CD14-positive monocyte (primary cell): ENCODE measurements at regions not wholly inside any gene's neighbourhood (a gene's known extent, or its start where the extent isn't known, plus 50 kb on each side); places are given as distances from the start of the nearest gene placed in this dataset.

Experiments used
- DNase-seq, 3 donors: peaks; one replicate each; pipeline ENCODE4 v3.0.0-alpha.2; 2011 to 2022
- H2AFZ ChIP-seq: 2 replicates; pipeline ENCODE4 v1.6.0; 2012; ENCODE audit warnings: mild to moderate bottlenecking, low read depth, low read length, inconsistent platforms; ENCODE audit not compliant: insufficient read depth, poor library complexity, severe bottlenecking
- H3K27ac ChIP-seq, 2 donors: 1 replicate in 1 of 2; 2 replicates in 1 of 2; pipeline ENCODE4 v1.5.1; 2012 to 2013; ENCODE audit warnings: low read length in 2 of 2, control low read depth in 1 of 2, inconsistent platforms in 1 of 2, low read depth in 1 of 2, mild to moderate bottlenecking in 1 of 2
- H3K27me3 ChIP-seq, 2 donors: one replicate each; pipeline versions ENCODE4 v1.6.0 to v1.6.1; 2011 to 2013; ENCODE audit warnings: low read length in 2 of 2; ENCODE audit not compliant: control insufficient read depth in 2 of 2, insufficient read depth in 2 of 2
- H3K36me3 ChIP-seq, 2 donors: replicated peaks in 1 of 2; 1 replicate in 1 of 2; 2 replicates in 1 of 2; pipeline versions ENCODE4 v1.5.1 to v1.6.1; 2012 to 2013; ENCODE audit warnings: low read length in 2 of 2, control low read depth in 1 of 2, inconsistent platforms in 1 of 2, mild to moderate bottlenecking in 1 of 2; ENCODE audit not compliant: insufficient read depth in 2 of 2, control insufficient read depth in 1 of 2
- H3K4me1 ChIP-seq, 2 donors: 1 replicate in 1 of 2; 2 replicates in 1 of 2; pipeline versions ENCODE4 v1.5.1 to v1.6.1; 2012 to 2013; ENCODE audit warnings: low read length in 2 of 2, control low read depth in 1 of 2, inconsistent platforms in 1 of 2, mild to moderate bottlenecking in 1 of 2, moderate library complexity in 1 of 2; ENCODE audit not compliant: insufficient read depth in 2 of 2, control insufficient read depth in 1 of 2
- H3K4me2 ChIP-seq: replicated peaks from 2 replicates; pipeline ENCODE3; 2012; ENCODE audit warnings: low read length, moderate library complexity, mild to moderate bottlenecking; ENCODE audit not compliant: poor library complexity, severe bottlenecking; ENCODE audit errors: extremely low read depth
- H3K4me3 ChIP-seq, 3 experiments: fragments of 200-600 bp in 1 of 3; sonication (generic) in 1 of 3; replicated peaks in 1 of 3; 1 replicate in 2 of 3; 2 replicates in 1 of 3; pipeline ENCODE4 v1.5.1; 2011 to 2013; ENCODE audit warnings: low read length in 3 of 3, mild to moderate bottlenecking in 3 of 3, control low read depth in 2 of 3, low read depth in 2 of 3, inconsistent platforms in 1 of 3, moderate library complexity in 1 of 3
- H3K79me2 ChIP-seq: 2 replicates; pipeline ENCODE4 v1.6.0; 2012; ENCODE audit warnings: mild to moderate bottlenecking, control low read depth, inconsistent platforms, low read length, moderate library complexity; ENCODE audit not compliant: insufficient read depth
- H3K9ac ChIP-seq: 2 replicates; pipeline ENCODE4 v1.6.0; 2017; ENCODE audit warnings: low read length, mild to moderate bottlenecking; ENCODE audit not compliant: insufficient read depth, poor library complexity, severe bottlenecking
- H3K9me3 ChIP-seq, 2 donors: replicated peaks in 1 of 2; 1 replicate in 1 of 2; 2 replicates in 1 of 2; pipeline versions ENCODE4 v1.5.1 to v1.6.1; 2012 to 2013; ENCODE audit warnings: low read length in 2 of 2, control low read depth in 1 of 2; ENCODE audit not compliant: control insufficient read depth in 1 of 2, insufficient read depth in 1 of 2
- H4K20me1 ChIP-seq: 2 replicates; pipeline ENCODE4 v1.6.0; 2012; ENCODE audit warnings: mild to moderate bottlenecking, low read length, control low read depth, moderate library complexity; ENCODE audit not compliant: insufficient read depth
- H3K27ac Mint-ChIP-seq, 7 donors: one replicate each; pipeline ENCODE4 v1.8.0; 2020; ENCODE audit warnings: mild to moderate bottlenecking in 7 of 7, mixed read lengths in 7 of 7, moderate library complexity in 6 of 7, inconsistent platforms in 2 of 7
- H3K27me3 Mint-ChIP-seq, 3 donors: one replicate each; pipeline ENCODE4 v1.8.0; 2021 to 2022; ENCODE audit warnings: low read depth in 3 of 3, mild to moderate bottlenecking in 3 of 3, mixed read lengths in 3 of 3, moderate library complexity in 3 of 3, inconsistent platforms in 1 of 3
- H3K36me3 Mint-ChIP-seq, 2 donors: one replicate each; pipeline ENCODE4 v1.8.0; 2020; ENCODE audit warnings: mixed read lengths in 2 of 2, inconsistent platforms in 1 of 2, mild to moderate bottlenecking in 1 of 2
- H3K4me1 Mint-ChIP-seq: one replicate; pipeline ENCODE4 v1.8.0; 2020; ENCODE audit warnings: mild to moderate bottlenecking, mixed read lengths
- H3K4me3 Mint-ChIP-seq, 2 donors: one replicate each; pipeline ENCODE4 v1.8.0; 2020; ENCODE audit warnings: mild to moderate bottlenecking in 2 of 2, mixed read lengths in 2 of 2, moderate library complexity in 1 of 2
- H3K9me3 Mint-ChIP-seq, 7 donors: one replicate each; pipeline ENCODE4 v1.8.0; 2020 to 2022; ENCODE audit warnings: mixed read lengths in 7 of 7, mild to moderate bottlenecking in 6 of 7, moderate library complexity in 6 of 7, inconsistent platforms in 2 of 7
- WGBS: methylation state at CpG from one replicate; pipeline ENCODE4 v1.1.5; 2013; ENCODE audit warnings: missing lambda C conversion rate; ENCODE audit not compliant: insufficient coverage; 5-methylcytosine and 5-hydroxymethylcytosine counted together
- intact Hi-C, 2 donors: fragments of 100-400 bp; cut with micrococcal nuclease; formaldehyde crosslinking; loops; one replicate each; pipeline versions ENCODE4 v1.15.0 to v1.15.1; 2023
- TF ChIP-seq, protein P1 (sequence below): fragments of 200-600 bp; IDR thresholded peaks from one replicate; pipeline ENCODE4 v1.8.0; 2022; ENCODE audit warnings: antibody characterized with exemption, mild to moderate bottlenecking

DNA sequence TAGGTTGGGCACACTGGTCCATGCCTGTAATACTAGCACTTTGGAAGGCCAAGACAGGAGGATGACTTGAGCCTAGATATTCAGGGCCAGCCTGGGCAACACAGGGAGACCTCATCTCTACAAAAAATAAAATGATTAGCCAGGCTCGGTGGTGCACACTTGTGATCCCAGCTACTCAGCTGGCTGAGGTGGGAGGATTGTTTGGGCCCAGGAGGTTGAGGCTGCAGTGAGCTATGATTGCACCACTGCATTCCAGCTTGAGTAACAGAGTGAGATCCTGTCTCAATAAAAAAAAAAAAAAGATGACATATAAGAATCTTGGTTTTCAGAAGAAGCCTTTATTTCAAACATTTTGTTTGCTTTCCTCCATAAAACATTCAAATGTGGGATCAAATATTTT lies 178.0 kb downstream of the LIG4 start:
- H3K4me3 Mint-ChIP-seq: no peak overlapping the region
- Histone ChIP-seq H3K27me3 (no peaks in the 10 kb centered on the region), H3K4me2 (no peak overlapping the region), H3K9me3 (peaks cover 5 to 9% of the 10 kb centered on the region in 2 donors), H3K27ac (no peak overlapping the region), H4K20me1 (no peaks in the 10 kb centered on the region), H2AFZ (no peak overlapping the region), H3K9ac (no peak overlapping the region), H3K4me1 (no peaks in the 10 kb centered on the region), H3K79me2 (no peaks in the 10 kb centered on the region), H3K4me3 (no peak overlapping the region), H3K36me3 (no peaks in the 10 kb centered on the region)
- intact Hi-C loops: no loop called here
- no peaks in the 10 kb centered on the region for H3K27me3 Mint-ChIP-seq
- peaks cover 0 to 12% (median 3%) of the 10 kb centered on the region in 7 donors for H3K9me3 Mint-ChIP-seq
- TF ChIP-seq, protein P1, sequence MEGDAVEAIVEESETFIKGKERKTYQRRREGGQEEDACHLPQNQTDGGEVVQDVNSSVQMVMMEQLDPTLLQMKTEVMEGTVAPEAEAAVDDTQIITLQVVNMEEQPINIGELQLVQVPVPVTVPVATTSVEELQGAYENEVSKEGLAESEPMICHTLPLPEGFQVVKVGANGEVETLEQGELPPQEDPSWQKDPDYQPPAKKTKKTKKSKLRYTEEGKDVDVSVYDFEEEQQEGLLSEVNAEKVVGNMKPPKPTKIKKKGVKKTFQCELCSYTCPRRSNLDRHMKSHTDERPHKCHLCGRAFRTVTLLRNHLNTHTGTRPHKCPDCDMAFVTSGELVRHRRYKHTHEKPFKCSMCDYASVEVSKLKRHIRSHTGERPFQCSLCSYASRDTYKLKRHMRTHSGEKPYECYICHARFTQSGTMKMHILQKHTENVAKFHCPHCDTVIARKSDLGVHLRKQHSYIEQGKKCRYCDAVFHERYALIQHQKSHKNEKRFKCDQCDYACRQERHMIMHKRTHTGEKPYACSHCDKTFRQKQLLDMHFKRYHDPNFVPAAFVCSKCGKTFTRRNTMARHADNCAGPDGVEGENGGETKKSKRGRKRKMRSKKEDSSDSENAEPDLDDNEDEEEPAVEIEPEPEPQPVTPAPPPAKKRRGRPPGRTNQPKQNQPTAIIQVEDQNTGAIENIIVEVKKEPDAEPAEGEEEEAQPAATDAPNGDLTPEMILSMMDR: no peak
- no CpG with 5 or more reads among the region's 1 CpG for WGBS
- no peaks in the 10 kb centered on the region for H3K36me3 Mint-ChIP-seq
- H3K27ac Mint-ChIP-seq: no peak overlapping the region
- no peaks in the 10 kb centered on the region for H3K4me1 Mint-ChIP-seq
- no peak for DNase-seq

GRCh38 chr13:108036411-108036932 lies 178.9 kb downstream of the LIG4 start:
- H3K79me2 ChIP-seq: no peaks in the 10 kb centered on the region
- H3K36me3 ChIP-seq: no peaks in the 10 kb centered on the region
- Mint-ChIP-seq H3K27me3 (no peaks in the 10 kb centered on the region), H3K36me3 (no peaks in the 10 kb centered on the region), H3K4me1 (no peaks in the 10 kb centered on the region), H3K27ac (no peak overlapping the region), H3K4me3 (no peak overlapping the region), H3K9me3 (peaks cover 0 to 9% (median 3%) of the 10 kb centered on the region in 7 donors)
- H3K4me2 ChIP-seq: no peak overlapping the region
- no peak for DNase-seq
- peaks cover 5 to 9% of the 10 kb centered on the region in 2 donors for H3K9me3 ChIP-seq
- 83% methylated on average over 1 of the region's 4 CpGs for WGBS
- no peak overlapping the region for H3K27ac ChIP-seq
- H4K20me1 ChIP-seq: no peaks in the 10 kb centered on the region
- no peak overlapping the region for H3K9ac ChIP-seq
- TF ChIP-seq, protein P1: no peak
- no peak overlapping the region for H3K4me3 ChIP-seq
- no peaks in the 10 kb centered on the region for H3K4me1 ChIP-seq
- intact Hi-C loops: no loop called here
- H2AFZ ChIP-seq: no peak overlapping the region
- H3K27me3 ChIP-seq: no peaks in the 10 kb centered on the region
